ENCODE measurements at regions not wholly inside any gene's neighbourhood (a gene's known extent, or its start where the extent isn't known, plus 50 kb on each side); places are given as distances from the start of the nearest gene placed in this dataset.

- TF ChIP-seq CTCF (IDR thresholded peaks at IDR 0.05; ENCODE audit: insufficient read depth, low read length) (no peak), POLR2AphosphoS5 (IDR thresholded peaks at IDR 0.05; ENCODE audit: low read depth) (no peak), GABPA (IDR thresholded peaks at IDR 0.05; ENCODE audit: low read depth) (no peak), REST (IDR thresholded peaks at IDR 0.05; ENCODE audit: insufficient replicate concordance, low read depth) (no peak)
Measured at GRCh38 chr3:103137830-103138229, 703.0 kb downstream of the ZPLD1 start.

Measured in HL-60 (cell line).